ENCODE measurements at regions not wholly inside any gene's neighbourhood (a gene's known extent, or its start where the extent isn't known, plus 50 kb on each side); places are given as distances from the start of the nearest gene placed in this dataset.

GRCh38 chr1:105004515-105004914, 1254.8 kb downstream of the AMY1C start:
- TF ChIP-seq POLR2A (IDR thresholded peaks at IDR 0.05): no peak
- no peak for TF ChIP-seq CTCF (IDR thresholded peaks at IDR 0.05 in 8 of 11, conservative IDR thresholded peaks at IDR 0.05 in 3 of 11)
- no peak for TF ChIP-seq POLR2AphosphoS5 (IDR thresholded peaks at IDR 0.05)
- Histone ChIP-seq H3K27me3 (replicated peaks in 1 of 7) (no peaks in the 10 kb centered on the region), H3K36me3 (no peaks in the 10 kb centered on the region), H3K4me1 (no peaks in the 10 kb centered on the region), H3K9me3 (peaks cover 0 to 38% (median 14%) of the 10 kb centered on the region in 8 donors), H3K4me3 (no peak overlapping the region), H3K27ac (no peak overlapping the region)
- peak; percentile 61 for DNase-seq
- intact Hi-C loops (cut with DNase I; ENCODE audit: low total_unique reads): no loop called here
- WGBS, 5 donors: 82 to 100% (median 88%) methylated on average over 1 of the region's 1 CpG

GRCh38 chr1:105005594-105006195, 1256.0 kb downstream of the AMY1C start:
- peaks cover 0 to 26% (median 14%) of the 10 kb centered on the region in 8 donors for H3K9me3 ChIP-seq
- H3K27me3 ChIP-seq (replicated peaks in 1 of 7): no peaks in the 10 kb centered on the region
- H3K4me1 ChIP-seq: no peaks in the 10 kb centered on the region
- intact Hi-C loops (cut with DNase I; ENCODE audit: low total_unique reads): no loop called here
- DNase-seq: no peak
- H3K36me3 ChIP-seq: no peaks in the 10 kb centered on the region
- H3K27ac ChIP-seq: no peak overlapping the region
- H3K4me3 ChIP-seq: no peak overlapping the region
- TF ChIP-seq POLR2AphosphoS5 (IDR thresholded peaks at IDR 0.05) (no peak), POLR2A (IDR thresholded peaks at IDR 0.05) (no peak), CTCF (IDR thresholded peaks at IDR 0.05 in 8 of 11, conservative IDR thresholded peaks at IDR 0.05 in 3 of 11) (no peak)
- 79 to 89% (median 81%) methylated on average over 5 to 7 of the region's 7 CpGs for WGBS, 5 donors

GRCh38 chr1:105017587-105017986, 1267.9 kb downstream of the AMY1C start:
- DNase-seq: no peak
- TF ChIP-seq POLR2AphosphoS5 (IDR thresholded peaks at IDR 0.05): no peak
- TF ChIP-seq CTCF (IDR thresholded peaks at IDR 0.05 in 8 of 11, conservative IDR thresholded peaks at IDR 0.05 in 3 of 11): no peak
- no peak for TF ChIP-seq POLR2A (IDR thresholded peaks at IDR 0.05)
- intact Hi-C loops (cut with DNase I; ENCODE audit: low total_unique reads): no loop called here

GRCh38 chr1:105023719-105024118, 1274.0 kb downstream of the AMY1C start:
- H3K36me3 ChIP-seq: no peaks in the 10 kb centered on the region
- no peaks in the 10 kb centered on the region for H3K27me3 ChIP-seq (replicated peaks in 1 of 7)
- peaks cover 0 to 3% (median 0%) of the 10 kb centered on the region in 8 donors for H3K9me3 ChIP-seq
- DNase-seq: no peak
- H3K4me3 ChIP-seq: no peak overlapping the region
- no peaks in the 10 kb centered on the region for H3K4me1 ChIP-seq
- intact Hi-C loops (cut with DNase I; ENCODE audit: low total_unique reads): no loop called here
- TF ChIP-seq POLR2AphosphoS5 (IDR thresholded peaks at IDR 0.05) (no peak), CTCF (IDR thresholded peaks at IDR 0.05 in 8 of 11, conservative IDR thresholded peaks at IDR 0.05 in 3 of 11) (no peak), POLR2A (IDR thresholded peaks at IDR 0.05) (no peak)
- H3K27ac ChIP-seq: no peak overlapping the region

More at GRCh38 chr1:105017587-105017986, 1267.9 kb downstream of the AMY1C start:
- H3K4me1 ChIP-seq: no peaks in the 10 kb centered on the region
- H3K4me3 ChIP-seq: no peak overlapping the region
- no peaks in the 10 kb centered on the region for H3K27me3 ChIP-seq (replicated peaks in 1 of 7)
- 78 to 86% (median 78%) methylated on average over 7 of the region's 7 CpGs for WGBS, 5 donors
- H3K36me3 ChIP-seq: no peaks in the 10 kb centered on the region
- H3K27ac ChIP-seq: no peak overlapping the region
- peaks cover 0 to 3% (median 0%) of the 10 kb centered on the region in 8 donors for H3K9me3 ChIP-seq
